Vagina (tissue), 2 donors: ENCODE measurements at regions not wholly inside any gene's neighbourhood (a gene's known extent, or its start where the extent isn't known, plus 50 kb on each side); places are given as distances from the start of the nearest gene placed in this dataset.
"Not testable (repeated sequence)": the region's sequence is repeated elsewhere in the genome, so short reads cannot be mapped to it uniquely, and the experiment has no call there.

Source experiments
- DNase-seq, 2 donors: peaks; one replicate each; pipeline ENCODE4 v3.0.0-alpha.2; 2017; ENCODE audit errors: extremely low spot score in 2 of 2
- H3K27ac ChIP-seq: fragments of 200-600 bp; sonication (generic); one replicate; pipeline ENCODE4 v1.5.1; 2019
- H3K27me3 ChIP-seq: fragments of 200-600 bp; sonication (generic); one replicate; pipeline ENCODE4 v1.5.1; 2019
- H3K36me3 ChIP-seq, 2 donors: fragments of 200-600 bp; sonication (generic); one replicate each; pipeline ENCODE4 v1.5.1; 2017 to 2019
- H3K4me1 ChIP-seq: fragments of 200-600 bp; sonication (generic); one replicate; pipeline ENCODE4 v1.5.1; 2019
- H3K4me3 ChIP-seq, 2 donors: fragments of 200-600 bp; sonication (generic); 1 replicate in 1 of 2; 2 replicates in 1 of 2; pipeline ENCODE4 v1.5.1; 2016 to 2019
- H3K9me3 ChIP-seq: fragments of 200-600 bp; sonication (generic); one replicate; pipeline ENCODE4 v1.5.1; 2019
- POLR2A ChIP-seq, 2 donors: fragments of 450-650 bp; IDR thresholded peaks; one replicate each; pipeline ENCODE4 v1.6.1; 2017; ENCODE audit warnings: antibody characterized with exemption in 2 of 2, mild to moderate bottlenecking in 2 of 2, moderate library complexity in 2 of 2
- POLR2AphosphoS5 ChIP-seq, 2 donors: sonication (generic); formaldehyde crosslinking; IDR thresholded peaks; one replicate each; pipeline ENCODE4 v1.9.0; 2017; ENCODE audit warnings: antibody characterized with exemption in 2 of 2, mild to moderate bottlenecking in 2 of 2, low read depth in 1 of 2; ENCODE audit not compliant: insufficient read depth in 1 of 2
- intact Hi-C: fragments of 100-400 bp; cut with DNase I; formaldehyde crosslinking; loops from one replicate; pipeline ENCODE4 v1.15.1; 2023
- TF ChIP-seq, protein P1 (sequence below), 3 experiments: fragments of 450-650 bp in 2 of 3; fragments of 200-600 bp in 1 of 3; sonication (generic) in 1 of 3; IDR thresholded peaks; one replicate each; pipeline ENCODE4 v1.5.1; 2017 to 2019; ENCODE audit warnings: antibody characterized with exemption in 3 of 3, mild to moderate bottlenecking in 2 of 3, moderate library complexity in 2 of 3

DNA sequence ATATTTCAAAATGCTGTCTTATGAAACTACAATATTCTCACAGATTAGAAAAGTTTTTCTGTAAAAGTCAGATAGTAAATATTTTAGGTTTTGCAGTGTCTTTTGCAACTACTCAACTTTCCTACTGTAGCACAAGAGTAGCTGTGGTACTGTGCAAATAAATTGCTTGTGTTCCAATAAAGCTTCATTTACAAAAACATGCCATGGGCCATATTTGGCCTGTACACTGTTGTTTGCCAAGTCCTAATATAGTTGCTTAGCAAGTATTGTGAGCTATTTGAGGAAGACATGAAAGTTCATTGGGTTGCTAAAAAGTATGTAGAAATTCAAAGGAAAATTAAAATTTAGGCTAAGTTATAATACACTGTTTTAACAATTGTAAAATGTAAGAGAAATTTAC, 80.0 kb downstream of the TFPI2 start:
- Histone ChIP-seq H3K36me3 (no peaks in the 10 kb centered on the region), H3K27me3 (no peaks in the 10 kb centered on the region), H3K4me1 (no peaks in the 10 kb centered on the region), H3K9me3 (no peaks in the 10 kb centered on the region), H3K4me3 (no peak overlapping the region), H3K27ac (no peak overlapping the region)
- TF ChIP-seq POLR2AphosphoS5 (IDR thresholded peaks at IDR 0.05; ENCODE audit: insufficient read depth in 1 of 2, low read depth in 1 of 2) (no peak), POLR2A (IDR thresholded peaks at IDR 0.05) (no peak)
- TF ChIP-seq, protein P1, sequence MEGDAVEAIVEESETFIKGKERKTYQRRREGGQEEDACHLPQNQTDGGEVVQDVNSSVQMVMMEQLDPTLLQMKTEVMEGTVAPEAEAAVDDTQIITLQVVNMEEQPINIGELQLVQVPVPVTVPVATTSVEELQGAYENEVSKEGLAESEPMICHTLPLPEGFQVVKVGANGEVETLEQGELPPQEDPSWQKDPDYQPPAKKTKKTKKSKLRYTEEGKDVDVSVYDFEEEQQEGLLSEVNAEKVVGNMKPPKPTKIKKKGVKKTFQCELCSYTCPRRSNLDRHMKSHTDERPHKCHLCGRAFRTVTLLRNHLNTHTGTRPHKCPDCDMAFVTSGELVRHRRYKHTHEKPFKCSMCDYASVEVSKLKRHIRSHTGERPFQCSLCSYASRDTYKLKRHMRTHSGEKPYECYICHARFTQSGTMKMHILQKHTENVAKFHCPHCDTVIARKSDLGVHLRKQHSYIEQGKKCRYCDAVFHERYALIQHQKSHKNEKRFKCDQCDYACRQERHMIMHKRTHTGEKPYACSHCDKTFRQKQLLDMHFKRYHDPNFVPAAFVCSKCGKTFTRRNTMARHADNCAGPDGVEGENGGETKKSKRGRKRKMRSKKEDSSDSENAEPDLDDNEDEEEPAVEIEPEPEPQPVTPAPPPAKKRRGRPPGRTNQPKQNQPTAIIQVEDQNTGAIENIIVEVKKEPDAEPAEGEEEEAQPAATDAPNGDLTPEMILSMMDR (IDR thresholded peaks at IDR 0.05), result no peak
- intact Hi-C loops, result no loop called here
- DNase-seq, result no peak

DNA sequence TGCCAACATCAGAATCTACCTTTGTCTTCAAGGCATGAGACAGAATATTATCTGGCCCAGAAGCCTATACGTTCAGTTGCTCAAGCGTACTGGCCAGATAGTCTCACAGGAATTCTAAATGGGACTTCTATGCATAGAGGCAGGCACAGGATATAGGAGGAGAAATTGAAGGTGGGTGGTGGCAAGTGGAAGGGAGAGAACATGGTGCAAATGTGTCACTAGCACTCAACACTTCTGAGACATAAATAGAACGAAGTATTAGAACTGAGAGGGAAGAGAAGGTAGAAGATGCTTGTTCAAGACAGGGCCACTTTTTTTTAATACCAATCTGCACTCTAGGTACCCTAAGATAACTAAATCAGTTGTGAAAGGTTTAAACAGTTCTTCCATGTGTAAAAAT, 85.8 kb downstream of the TFPI2 start:
- Histone ChIP-seq H3K4me3 (no peak overlapping the region), H3K27me3 (no peaks in the 10 kb centered on the region), H3K36me3 (no peaks in the 10 kb centered on the region), H3K4me1 (no peaks in the 10 kb centered on the region), H3K27ac (no peak overlapping the region), H3K9me3 (no peaks in the 10 kb centered on the region)
- intact Hi-C loops, result no loop called here
- no peak for TF ChIP-seq POLR2AphosphoS5 (IDR thresholded peaks at IDR 0.05; ENCODE audit: insufficient read depth in 1 of 2, low read depth in 1 of 2)
- TF ChIP-seq, protein P1 (IDR thresholded peaks at IDR 0.05), result no peak
- TF ChIP-seq POLR2A (IDR thresholded peaks at IDR 0.05), result no peak
- no peak for DNase-seq

DNA sequence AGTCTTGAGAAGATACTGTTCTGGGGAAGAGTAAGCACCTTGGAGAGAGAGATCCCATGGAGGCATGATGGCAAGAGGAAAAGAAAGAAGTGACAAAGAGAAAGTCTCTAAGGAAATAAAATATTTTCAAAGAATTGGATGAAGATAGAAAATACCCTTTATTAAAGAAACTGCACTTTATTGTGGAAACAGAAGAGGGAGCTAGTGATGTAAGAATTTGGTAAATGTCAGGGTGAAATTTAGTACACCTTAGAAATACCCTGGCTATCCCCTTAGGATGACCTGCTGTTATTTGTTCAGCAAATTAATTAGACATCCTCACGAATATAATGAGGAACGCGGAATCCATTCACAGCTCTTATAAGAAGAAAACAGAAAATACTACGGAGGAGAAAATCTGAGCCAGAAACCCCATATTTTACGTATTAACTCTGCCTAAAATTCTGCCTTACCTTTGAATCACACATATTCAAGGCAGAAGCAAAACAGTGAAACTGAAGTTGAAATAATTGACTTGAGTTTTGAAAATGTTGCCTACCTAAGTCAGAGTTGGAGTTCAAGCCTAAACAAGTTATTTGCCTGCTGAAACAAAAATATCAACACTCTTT, 90.7 kb downstream of the TFPI2 start:
- Histone ChIP-seq H3K36me3 (no peaks in the 10 kb centered on the region), H3K4me1 (no peaks in the 10 kb centered on the region), H3K9me3 (no peaks in the 10 kb centered on the region), H3K4me3 (no peak overlapping the region), H3K27ac (no peak overlapping the region), H3K27me3 (no peaks in the 10 kb centered on the region)
- TF ChIP-seq POLR2AphosphoS5 (IDR thresholded peaks at IDR 0.05; ENCODE audit: insufficient read depth in 1 of 2, low read depth in 1 of 2), result no peak
- no peak for TF ChIP-seq POLR2A (IDR thresholded peaks at IDR 0.05)
- TF ChIP-seq, protein P1 (IDR thresholded peaks at IDR 0.05), result no peak
- intact Hi-C loops, result no loop called here
- DNase-seq, result no peak

DNA sequence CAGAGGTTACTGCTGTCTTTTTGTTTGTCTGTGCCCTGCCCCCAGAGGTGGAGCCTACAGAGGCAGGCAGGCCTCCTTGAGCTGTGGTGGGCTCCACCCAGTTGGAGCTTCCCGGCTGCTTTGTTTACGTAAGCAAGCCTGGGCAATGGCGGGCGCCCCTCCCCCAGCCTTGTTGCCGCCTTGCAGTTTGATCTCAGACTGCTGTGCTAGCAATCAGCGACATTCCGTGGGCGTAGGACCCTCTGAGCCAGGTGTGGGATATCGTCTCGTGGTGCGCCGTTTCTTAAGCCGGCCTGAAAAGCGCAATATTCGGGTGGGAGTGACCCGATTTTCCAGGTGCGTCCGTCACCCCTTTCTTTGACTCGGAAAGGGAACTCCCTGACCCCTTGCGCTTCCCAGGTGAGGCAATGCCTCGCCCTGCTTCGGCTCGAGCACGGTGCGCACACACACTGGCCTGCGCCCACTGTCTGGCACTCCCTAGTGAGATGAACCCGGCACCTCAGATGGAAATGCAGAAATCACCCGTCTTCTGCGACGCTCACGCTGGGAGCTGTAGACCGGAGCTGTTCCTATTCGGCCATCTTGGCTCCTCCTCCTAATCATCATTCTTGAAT, 97.4 kb downstream of the TFPI2 start:
- DNase-seq, H3K4me1 ChIP-seq, H3K9me3 ChIP-seq, intact Hi-C loops, H3K27ac ChIP-seq, H3K36me3 ChIP-seq, H3K27me3 ChIP-seq, H3K4me3 ChIP-seq: not testable (repeated sequence)

DNA sequence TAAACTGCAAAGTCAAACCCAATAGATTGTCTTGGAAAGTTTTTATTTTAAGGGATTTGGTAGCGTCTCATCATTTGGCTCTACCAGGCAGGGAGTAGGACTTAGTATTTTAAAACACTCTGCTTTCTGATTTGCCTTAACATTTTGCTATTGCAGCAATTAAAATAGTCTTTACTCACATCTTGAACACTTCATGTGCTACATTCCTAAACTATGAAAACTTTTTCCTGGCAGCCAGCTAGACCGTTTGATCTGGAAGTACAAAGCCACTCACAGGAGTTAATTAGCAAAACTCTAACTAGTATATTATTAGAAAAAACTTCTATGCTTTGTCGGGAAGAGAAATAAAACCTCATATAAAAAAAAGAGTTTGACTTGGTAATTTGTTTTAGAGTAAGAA, 111.4 kb downstream of the TFPI2 start:
- Histone ChIP-seq H3K36me3 (no peaks in the 10 kb centered on the region), H3K4me1 (no peaks in the 10 kb centered on the region), H3K9me3 (no peaks in the 10 kb centered on the region), H3K4me3 (no peak overlapping the region), H3K27me3 (no peaks in the 10 kb centered on the region), H3K27ac (no peak overlapping the region)
- TF ChIP-seq, protein P1 (IDR thresholded peaks at IDR 0.05), result no peak
- TF ChIP-seq POLR2AphosphoS5 (IDR thresholded peaks at IDR 0.05; ENCODE audit: insufficient read depth in 1 of 2, low read depth in 1 of 2) (no peak), POLR2A (IDR thresholded peaks at IDR 0.05) (no peak)
- DNase-seq, result no peak
- intact Hi-C loops, result no loop called here
